Mesenchymal stem cell (in vitro differentiated cells and primary cell): ENCODE measurements at regions not wholly inside any gene's neighbourhood (a gene's known extent, or its start where the extent isn't known, plus 50 kb on each side); places are given as distances from the start of the nearest gene placed in this dataset.

Experiments used
- DNase-seq: peaks from one replicate; pipeline ENCODE4 v3.0.0-alpha.2; 2013
- H2AFZ ChIP-seq: one replicate; pipeline ENCODE4 v1.6.1; 2013; ENCODE audit warnings: low read depth, mild to moderate bottlenecking, control low read depth, inconsistent platforms, low read length, moderate library complexity
- H2AK5ac ChIP-seq: 2 replicates; pipeline ENCODE4 v1.6.1; 2013; ENCODE audit warnings: low read length, moderate library complexity, mild to moderate bottlenecking, inconsistent platforms; ENCODE audit not compliant: severe bottlenecking
- H2BK120ac ChIP-seq: one replicate; pipeline ENCODE4 v1.6.1; 2013; ENCODE audit warnings: low read depth, mild to moderate bottlenecking, inconsistent platforms, low read length, moderate library complexity
- H2BK12ac ChIP-seq, 2 experiments: one replicate each; pipeline ENCODE4 v1.6.1; 2013; ENCODE audit warnings: inconsistent platforms in 2 of 2, low read length in 2 of 2, mild to moderate bottlenecking in 2 of 2, moderate library complexity in 2 of 2, control low read depth in 1 of 2
- H2BK15ac ChIP-seq: one replicate; pipeline ENCODE4 v1.6.1; 2013; ENCODE audit warnings: mild to moderate bottlenecking, low read depth, inconsistent platforms; ENCODE audit not compliant: poor library complexity, severe bottlenecking
- H2BK5ac ChIP-seq: 2 replicates; pipeline ENCODE4 v1.6.1; 2013; ENCODE audit warnings: low read depth, mild to moderate bottlenecking, low read length, control low read depth, inconsistent platforms; ENCODE audit not compliant: poor library complexity, severe bottlenecking
- H3K14ac ChIP-seq, 2 experiments: one replicate each; pipeline ENCODE4 v1.6.1; 2013; ENCODE audit warnings: inconsistent platforms in 2 of 2, low read length in 2 of 2, control low read depth in 1 of 2, mild to moderate bottlenecking in 1 of 2, moderate library complexity in 1 of 2
- H3K18ac ChIP-seq, 2 experiments: one replicate each; pipeline ENCODE4 v1.6.1; 2013; ENCODE audit warnings: inconsistent platforms in 2 of 2, low read length in 2 of 2, control low read depth in 1 of 2, low read depth in 1 of 2, mild to moderate bottlenecking in 1 of 2
- H3K23ac ChIP-seq, 2 experiments: one replicate each; pipeline ENCODE4 v1.6.1; 2013; ENCODE audit warnings: inconsistent platforms in 2 of 2, low read length in 2 of 2, mild to moderate bottlenecking in 2 of 2, moderate library complexity in 2 of 2, control low read depth in 1 of 2
- H3K27ac ChIP-seq: 2 replicates; pipeline ENCODE4 v1.5.1; 2013; ENCODE audit warnings: mild to moderate bottlenecking, moderate library complexity, low read length, control low read depth, inconsistent platforms; ENCODE audit not compliant: poor library complexity, severe bottlenecking
- H3K27me3 ChIP-seq, 2 experiments: 2 replicates each; pipeline versions ENCODE4 v1.6.1 to v1.7.0; 2013; ENCODE audit warnings: low read length in 2 of 2, mild to moderate bottlenecking in 2 of 2, moderate library complexity in 2 of 2, control low read depth in 1 of 2, inconsistent platforms in 1 of 2; ENCODE audit not compliant: control insufficient read depth in 1 of 2, insufficient read depth in 1 of 2
- H3K36me3 ChIP-seq, 2 experiments: 2 replicates each; pipeline versions ENCODE4 v1.6.1 to v1.7.0; 2013; ENCODE audit warnings: low read length in 2 of 2, control low read depth in 1 of 2, inconsistent platforms in 1 of 2, low read depth in 1 of 2, mild to moderate bottlenecking in 1 of 2; ENCODE audit not compliant: insufficient read depth in 2 of 2, control insufficient read depth in 1 of 2
- H3K4ac ChIP-seq, 2 experiments: one replicate each; pipeline ENCODE4 v1.6.1; 2013; ENCODE audit warnings: inconsistent platforms in 2 of 2, low read length in 2 of 2, mild to moderate bottlenecking in 2 of 2, moderate library complexity in 2 of 2, control low read depth in 1 of 2, low read depth in 1 of 2
- H3K4me1 ChIP-seq: 2 replicates; pipeline ENCODE4 v1.6.1; 2013; ENCODE audit warnings: low read depth, low read length, control low read depth; ENCODE audit not compliant: control insufficient read depth, insufficient read depth
- H3K4me2 ChIP-seq: 2 replicates; pipeline ENCODE4 v1.6.1; 2013; ENCODE audit warnings: low read length, mild to moderate bottlenecking, inconsistent platforms; ENCODE audit not compliant: poor library complexity, severe bottlenecking
- H3K4me3 ChIP-seq, 2 experiments: 2 replicates each; pipeline versions ENCODE4 v1.5.1 to v1.7.0; 2013; ENCODE audit warnings: low read length in 2 of 2, mild to moderate bottlenecking in 2 of 2, control low read depth in 1 of 2, low read depth in 1 of 2; ENCODE audit not compliant: insufficient read depth in 1 of 2
- H3K79me1 ChIP-seq: replicated peaks from 2 replicates; pipeline ENCODE4 v1.6.1; 2013; ENCODE audit warnings: mild to moderate bottlenecking, control low read depth, low read length, inconsistent platforms; ENCODE audit not compliant: poor library complexity, severe bottlenecking
- H3K9ac ChIP-seq: 2 replicates; pipeline ENCODE4 v1.7.0; 2013; ENCODE audit warnings: mild to moderate bottlenecking, low read length, moderate library complexity
- H3K9me3 ChIP-seq: 2 replicates; pipeline ENCODE4 v1.7.0; 2013; ENCODE audit warnings: mild to moderate bottlenecking, low read length; ENCODE audit not compliant: control insufficient read depth
- H4K8ac ChIP-seq: one replicate; pipeline ENCODE4 v1.6.1; 2013; ENCODE audit warnings: inconsistent platforms, mild to moderate bottlenecking, low read length, moderate library complexity
- H4K91ac ChIP-seq: one replicate; pipeline ENCODE4 v1.6.1; 2013; ENCODE audit warnings: mild to moderate bottlenecking, low read length, inconsistent platforms
- WGBS: methylation state at CpG from one replicate; pipeline ENCODE4 v1.1.7; 2013; ENCODE audit warnings: mixed read lengths; 5-methylcytosine and 5-hydroxymethylcytosine counted together

GRCh38 chr22:22386602-22387385 is 121.7 kb downstream of the ZNF280B start:
- no peaks in the 10 kb centered on the region for H3K4me1 ChIP-seq
- no peak overlapping the region for H3K27ac ChIP-seq
- no peak overlapping the region for H3K14ac ChIP-seq
- H3K4me3 ChIP-seq = no peak overlapping the region
- H2BK12ac ChIP-seq = no peak overlapping the region
- no peak overlapping the region for H3K18ac ChIP-seq
- no peak overlapping the region for H4K91ac ChIP-seq
- no peak overlapping the region for H2BK15ac ChIP-seq
- no peak overlapping the region for H3K23ac ChIP-seq
- no peak for DNase-seq
- H3K79me1 ChIP-seq = no peaks in the 10 kb centered on the region
- H3K27me3 ChIP-seq = peaks cover 9 to 86% of the 10 kb centered on the region in 2 experiments
- no peak overlapping the region for H3K4me2 ChIP-seq
- H3K36me3 ChIP-seq = no peaks in the 10 kb centered on the region
- no peak overlapping the region for H4K8ac ChIP-seq
- no peak overlapping the region for H2AK5ac ChIP-seq
- H3K9ac ChIP-seq = no peak overlapping the region
- no peak overlapping the region for H2AFZ ChIP-seq
- no peak overlapping the region for H3K4ac ChIP-seq
- H2BK120ac ChIP-seq = no peak overlapping the region
- no peak overlapping the region for H2BK5ac ChIP-seq
- no peaks in the 10 kb centered on the region for H3K9me3 ChIP-seq
- 70% methylated on average over 8 of the region's 10 CpGs for WGBS

DNA sequence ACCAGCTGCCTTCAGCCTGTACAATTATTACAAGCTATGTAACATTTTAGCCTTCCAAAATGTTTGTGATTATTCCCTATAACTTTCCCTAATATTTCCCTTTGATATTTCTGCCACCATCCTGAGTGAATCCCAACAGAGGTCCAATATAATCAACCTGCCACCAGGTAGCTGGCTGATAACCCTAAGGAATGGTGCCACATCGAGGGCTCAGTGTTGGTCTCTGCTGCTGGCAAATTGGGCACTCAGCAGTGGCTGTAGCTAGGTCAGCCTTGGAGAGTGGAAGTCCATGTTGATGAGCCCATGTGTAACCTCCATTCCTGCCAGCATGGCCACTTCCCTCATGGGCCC is 121.2 kb downstream of the ZNF280B start:
- no peak overlapping the region for H3K18ac ChIP-seq
- no peak overlapping the region for H3K9ac ChIP-seq
- H4K91ac ChIP-seq = no peak overlapping the region
- no peak overlapping the region for H2BK15ac ChIP-seq
- no peak overlapping the region for H3K27ac ChIP-seq
- no peak overlapping the region for H3K23ac ChIP-seq
- H3K4me3 ChIP-seq = no peak overlapping the region
- H2BK12ac ChIP-seq = no peak overlapping the region
- H3K9me3 ChIP-seq = no peaks in the 10 kb centered on the region
- H2BK120ac ChIP-seq = no peak overlapping the region
- H3K4ac ChIP-seq = no peak overlapping the region
- H3K4me1 ChIP-seq = no peaks in the 10 kb centered on the region
- no peaks in the 10 kb centered on the region for H3K36me3 ChIP-seq
- no peak overlapping the region for H3K4me2 ChIP-seq
- H3K14ac ChIP-seq = no peak overlapping the region
- no peak overlapping the region for H4K8ac ChIP-seq
- no peak overlapping the region for H2BK5ac ChIP-seq
- no peak overlapping the region for H2AK5ac ChIP-seq
- no peak for DNase-seq
- peaks cover 9 to 91% of the 10 kb centered on the region in 2 experiments for H3K27me3 ChIP-seq
- no CpG with 5 or more reads among the region's 1 CpG for WGBS
- no peaks in the 10 kb centered on the region for H3K79me1 ChIP-seq
- H2AFZ ChIP-seq = no peak overlapping the region

DNA sequence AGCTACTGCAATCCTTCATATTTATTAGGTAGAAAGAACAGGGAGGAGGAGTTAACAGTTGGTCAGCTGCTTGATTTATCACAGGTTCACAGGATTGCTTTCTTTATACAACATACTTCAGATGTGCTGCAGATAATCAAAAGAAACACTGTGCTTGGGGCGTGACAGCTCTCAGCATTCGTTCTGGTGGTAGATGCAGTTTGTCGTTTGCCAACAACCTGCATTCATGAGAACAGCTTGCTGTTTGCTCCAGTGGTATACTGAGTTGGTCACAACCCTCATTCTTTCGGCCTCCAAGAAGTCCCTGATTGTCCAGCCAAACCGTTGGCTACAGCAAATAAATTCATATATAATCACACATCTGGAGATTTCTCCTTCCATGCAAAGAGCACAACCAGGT is 120.5 kb downstream of the ZNF280B start:
- Histone ChIP-seq H3K14ac (no peak overlapping the region), H2BK120ac (no peak overlapping the region), H3K4me2 (no peak overlapping the region), H2BK5ac (no peak overlapping the region), H3K4ac (no peak overlapping the region), H3K9ac (no peak overlapping the region), H3K79me1 (no peaks in the 10 kb centered on the region), H4K91ac (no peak overlapping the region), H2AK5ac (no peak overlapping the region), H3K23ac (no peak overlapping the region), H3K9me3 (no peaks in the 10 kb centered on the region), H2BK12ac (no peak overlapping the region), H3K18ac (no peak overlapping the region), H2BK15ac (no peak overlapping the region), H2AFZ (no peak overlapping the region), H3K4me1 (no peaks in the 10 kb centered on the region), H3K4me3 (no peak overlapping the region), H3K36me3 (no peaks in the 10 kb centered on the region), H3K27me3 (peaks cover 9 to 85% of the 10 kb centered on the region in 2 experiments), H4K8ac (no peak overlapping the region), H3K27ac (no peak overlapping the region)
- WGBS = 69% methylated on average over 5 of the region's 5 CpGs
- DNase-seq = no peak

GRCh38 chr22:22388494-22388893 is 120.0 kb downstream of the ZNF280B start:
- H3K4ac ChIP-seq = no peak overlapping the region
- no peak overlapping the region for H2BK15ac ChIP-seq
- H4K91ac ChIP-seq = no peak overlapping the region
- no peak overlapping the region for H2BK5ac ChIP-seq
- WGBS = 59% methylated on average over 3 of the region's 3 CpGs
- no peak overlapping the region for H3K4me2 ChIP-seq
- H3K4me1 ChIP-seq = no peaks in the 10 kb centered on the region
- no peak overlapping the region for H3K4me3 ChIP-seq
- H3K36me3 ChIP-seq = no peaks in the 10 kb centered on the region
- no peak overlapping the region for H2AK5ac ChIP-seq
- H3K14ac ChIP-seq = no peak overlapping the region
- no peak overlapping the region for H4K8ac ChIP-seq
- H3K9me3 ChIP-seq = peaks cover under 1% of the 10 kb centered on the region
- H3K9ac ChIP-seq = no peak overlapping the region
- no peaks in the 10 kb centered on the region for H3K79me1 ChIP-seq
- H3K18ac ChIP-seq = no peak overlapping the region
- peaks cover 9 to 81% of the 10 kb centered on the region in 2 experiments for H3K27me3 ChIP-seq
- H3K27ac ChIP-seq = no peak overlapping the region
- no peak overlapping the region for H3K23ac ChIP-seq
- no peak overlapping the region for H2BK12ac ChIP-seq
- no peak for DNase-seq
- no peak overlapping the region for H2BK120ac ChIP-seq
- H2AFZ ChIP-seq = no peak overlapping the region
